Left renal cortex interstitium (tissue), 4 donors: ENCODE measurements at regions not wholly inside any gene's neighbourhood (a gene's known extent, or its start where the extent isn't known, plus 50 kb on each side); places are given as distances from the start of the nearest gene placed in this dataset.

Source experiments
- DNase-seq, 4 donors: peaks; one replicate each; pipeline ENCODE4 v3.0.0-alpha.2; 2013; ENCODE audit warnings: low read depth in 4 of 4, low spot score in 2 of 4, missing footprints in 1 of 4

GRCh38 chr4:27178061-27178460, 317.4 kb downstream of the STIM2 start:
- no peak for DNase-seq

- no peak for DNase-seq
These were observed 321.1 kb downstream of the STIM2 start for GRCh38 chr4:27181693-27182092.

- DNase-seq = no peak
These were observed 321.6 kb downstream of the STIM2 start for GRCh38 chr4:27182211-27182610.

- DNase-seq = no peak
These were observed 324.0 kb downstream of the STIM2 start for GRCh38 chr4:27184508-27185155.

GRCh38 chr4:27186710-27187109, 326.1 kb downstream of the STIM2 start:
- DNase-seq = no peak

GRCh38 chr4:27187786-27188185, 327.1 kb downstream of the STIM2 start:
- DNase-seq = no peak

GRCh38 chr4:27189683-27190082, 329.0 kb downstream of the STIM2 start:
- no peak for DNase-seq

GRCh38 chr4:27191592-27191991, 331.0 kb downstream of the STIM2 start:
- no peak for DNase-seq

GRCh38 chr4:27194599-27195176, 334.0 kb downstream of the STIM2 start:
- no peak for DNase-seq

- DNase-seq = no peak
These were observed 337.6 kb downstream of the STIM2 start for GRCh38 chr4:27198246-27198645.

- DNase-seq = no peak
These were observed 338.3 kb downstream of the STIM2 start for GRCh38 chr4:27198971-27199370.

- DNase-seq = no peak
These were observed 345.4 kb downstream of the STIM2 start for GRCh38 chr4:27206009-27206408.

GRCh38 chr4:27210956-27211355, 350.3 kb downstream of the STIM2 start:
- DNase-seq = no peak

GRCh38 chr4:27214010-27214409, 353.4 kb downstream of the STIM2 start:
- no peak for DNase-seq

GRCh38 chr4:27215220-27215826, 354.7 kb downstream of the STIM2 start:
- DNase-seq = no peak

GRCh38 chr4:27217261-27217769, 356.7 kb downstream of the STIM2 start:
- DNase-seq = no peak

GRCh38 chr4:27218013-27218412, 357.4 kb downstream of the STIM2 start:
- DNase-seq = no peak

- DNase-seq = no peak
These were observed 362.7 kb downstream of the STIM2 start for GRCh38 chr4:27223326-27223725.

GRCh38 chr4:27233531-27233930, 372.9 kb downstream of the STIM2 start:
- DNase-seq = no peak

- DNase-seq = no peak
These were observed 373.8 kb downstream of the STIM2 start for GRCh38 chr4:27234306-27234899.

GRCh38 chr4:27239641-27240040, 379.0 kb downstream of the STIM2 start:
- no peak for DNase-seq

GRCh38 chr4:27242217-27242616, 381.6 kb downstream of the STIM2 start:
- DNase-seq = no peak
